Neural cell (in vitro differentiated cells): ENCODE measurements at regions not wholly inside any gene's neighbourhood (a gene's known extent, or its start where the extent isn't known, plus 50 kb on each side); places are given as distances from the start of the nearest gene placed in this dataset.

Source experiments
- CTCF ChIP-seq: fragments of 450-650 bp; IDR thresholded peaks from 2 replicates; pipeline ENCODE4 v1.5.1; 2014; ENCODE audit warnings: antibody characterized with exemption, mild to moderate bottlenecking, moderate library complexity; ENCODE audit not compliant: poor library complexity, severe bottlenecking
- EP300 ChIP-seq: fragments of 450-650 bp; conservative IDR thresholded peaks from 2 replicates; pipeline ENCODE4 v1.6.1; 2014; ENCODE audit warnings: antibody characterized with exemption, mild to moderate bottlenecking, moderate library complexity; ENCODE audit not compliant: poor library complexity, severe bottlenecking
- EZH2 ChIP-seq: fragments of 200-600, 300-800 bp; shearing (Covaris generic), sonication (generic); IDR thresholded peaks from 2 replicates; pipeline ENCODE4 v1.6.1; 2014; ENCODE audit warnings: antibody characterized with exemption, low read length, borderline replicate concordance, mild to moderate bottlenecking; ENCODE audit not compliant: insufficient read depth, poor library complexity, severe bottlenecking
- MXI1 ChIP-seq: fragments of 450-650 bp; conservative IDR thresholded peaks from 2 replicates; pipeline ENCODE4 v1.6.1; 2014; ENCODE audit warnings: antibody characterized with exemption, mild to moderate bottlenecking; ENCODE audit not compliant: poor library complexity, severe bottlenecking
- POLR2AphosphoS5 ChIP-seq: IDR thresholded peaks from 2 replicates; pipeline ENCODE4 v1.6.1; 2012
- SMC3 ChIP-seq: fragments of 450-650 bp; conservative IDR thresholded peaks from 2 replicates; pipeline ENCODE4 v1.6.1; 2014; ENCODE audit warnings: antibody characterized with exemption, mild to moderate bottlenecking, moderate library complexity; ENCODE audit not compliant: poor library complexity
- TAF1 ChIP-seq: IDR thresholded peaks from 2 replicates; pipeline ENCODE4 v1.6.1; 2012; ENCODE audit warnings: low read depth
- TF ChIP-seq, protein P1 (sequence below): IDR thresholded peaks from 2 replicates; pipeline ENCODE4 v1.6.1; 2012; ENCODE audit warnings: borderline replicate concordance

DNA sequence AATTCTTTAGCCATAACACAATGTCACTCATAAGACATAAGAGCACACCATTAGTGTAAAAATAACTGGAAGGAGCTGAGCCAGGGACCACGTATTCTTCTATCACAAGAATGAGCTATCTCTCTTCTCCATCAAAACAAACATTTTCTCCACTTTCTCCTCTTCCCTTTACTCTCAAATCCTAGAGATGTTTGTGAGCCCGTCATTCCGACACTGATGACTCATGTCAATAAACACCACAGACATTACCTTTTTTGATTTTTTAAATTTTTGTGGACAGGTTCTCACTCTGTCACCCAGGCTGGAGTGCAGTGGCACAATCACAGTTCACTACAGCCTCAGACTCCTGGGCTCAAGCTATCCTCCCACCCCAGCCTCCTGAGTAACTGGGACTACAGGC is 86.6 kb downstream of the MEX3B start:
- TF ChIP-seq CTCF (no peak), EP300 (no peak), TAF1 (no peak), EZH2 (no peak), POLR2AphosphoS5 (no peak), SMC3 (no peak), MXI1 (no peak)
- TF ChIP-seq, protein P1, sequence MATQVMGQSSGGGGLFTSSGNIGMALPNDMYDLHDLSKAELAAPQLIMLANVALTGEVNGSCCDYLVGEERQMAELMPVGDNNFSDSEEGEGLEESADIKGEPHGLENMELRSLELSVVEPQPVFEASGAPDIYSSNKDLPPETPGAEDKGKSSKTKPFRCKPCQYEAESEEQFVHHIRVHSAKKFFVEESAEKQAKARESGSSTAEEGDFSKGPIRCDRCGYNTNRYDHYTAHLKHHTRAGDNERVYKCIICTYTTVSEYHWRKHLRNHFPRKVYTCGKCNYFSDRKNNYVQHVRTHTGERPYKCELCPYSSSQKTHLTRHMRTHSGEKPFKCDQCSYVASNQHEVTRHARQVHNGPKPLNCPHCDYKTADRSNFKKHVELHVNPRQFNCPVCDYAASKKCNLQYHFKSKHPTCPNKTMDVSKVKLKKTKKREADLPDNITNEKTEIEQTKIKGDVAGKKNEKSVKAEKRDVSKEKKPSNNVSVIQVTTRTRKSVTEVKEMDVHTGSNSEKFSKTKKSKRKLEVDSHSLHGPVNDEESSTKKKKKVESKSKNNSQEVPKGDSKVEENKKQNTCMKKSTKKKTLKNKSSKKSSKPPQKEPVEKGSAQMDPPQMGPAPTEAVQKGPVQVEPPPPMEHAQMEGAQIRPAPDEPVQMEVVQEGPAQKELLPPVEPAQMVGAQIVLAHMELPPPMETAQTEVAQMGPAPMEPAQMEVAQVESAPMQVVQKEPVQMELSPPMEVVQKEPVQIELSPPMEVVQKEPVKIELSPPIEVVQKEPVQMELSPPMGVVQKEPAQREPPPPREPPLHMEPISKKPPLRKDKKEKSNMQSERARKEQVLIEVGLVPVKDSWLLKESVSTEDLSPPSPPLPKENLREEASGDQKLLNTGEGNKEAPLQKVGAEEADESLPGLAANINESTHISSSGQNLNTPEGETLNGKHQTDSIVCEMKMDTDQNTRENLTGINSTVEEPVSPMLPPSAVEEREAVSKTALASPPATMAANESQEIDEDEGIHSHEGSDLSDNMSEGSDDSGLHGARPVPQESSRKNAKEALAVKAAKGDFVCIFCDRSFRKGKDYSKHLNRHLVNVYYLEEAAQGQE = no peak
